ENCODE measurements at regions not wholly inside any gene's neighbourhood (a gene's known extent, or its start where the extent isn't known, plus 50 kb on each side); places are given as distances from the start of the nearest gene placed in this dataset.
A peak's percentile ranks its signal among the peaks of the same experiment; 100 is the strongest.

DNA sequence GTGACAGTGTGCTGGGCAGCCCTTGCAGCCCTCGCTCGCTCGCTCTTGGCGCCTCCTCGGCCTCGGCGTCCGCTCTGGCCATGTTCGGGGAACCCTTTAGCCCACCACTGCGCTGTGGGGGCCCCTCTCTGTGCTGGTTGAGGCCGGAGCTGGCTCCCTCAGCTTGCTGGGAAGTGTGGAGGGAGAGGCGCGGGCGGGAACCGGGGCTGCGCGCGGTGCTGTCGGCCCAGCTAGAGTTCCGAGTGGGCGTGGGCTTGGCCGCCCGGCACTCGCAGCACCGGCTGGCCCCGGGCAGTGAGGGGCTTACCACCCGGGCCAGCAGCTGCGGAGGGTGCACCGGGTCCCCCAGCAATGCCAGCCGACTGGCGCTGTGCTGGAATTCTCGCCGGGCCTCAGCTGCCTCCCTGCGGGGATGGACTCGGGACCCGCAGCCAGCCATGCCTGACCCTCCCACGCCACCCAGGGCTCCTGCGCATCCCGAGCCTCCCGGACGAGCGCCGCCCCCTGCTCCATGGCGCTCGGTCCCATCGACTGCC, 770.1 kb upstream of the GALNTL6 start:
- Mint-ChIP-seq H3K4me1 (no peaks in the 10 kb centered on the region), H3K9me3 (peaks cover 0 to 4% of the 10 kb centered on the region in 2 donors), H3K4me3 (no peak overlapping the region), H3K27ac (no peak overlapping the region), H3K27me3 (no peaks in the 10 kb centered on the region), H3K36me3 (no peaks in the 10 kb centered on the region)
- DNase-seq, result no peak
- ATAC-seq (replicated peaks), result no peak

- Mint-ChIP-seq H3K27me3 (no peaks in the 10 kb centered on the region), H3K27ac (no peak overlapping the region)
Observed at GRCh38 chr4:171035909-171036308, 777.3 kb upstream of the GALNTL6 start.

DNA sequence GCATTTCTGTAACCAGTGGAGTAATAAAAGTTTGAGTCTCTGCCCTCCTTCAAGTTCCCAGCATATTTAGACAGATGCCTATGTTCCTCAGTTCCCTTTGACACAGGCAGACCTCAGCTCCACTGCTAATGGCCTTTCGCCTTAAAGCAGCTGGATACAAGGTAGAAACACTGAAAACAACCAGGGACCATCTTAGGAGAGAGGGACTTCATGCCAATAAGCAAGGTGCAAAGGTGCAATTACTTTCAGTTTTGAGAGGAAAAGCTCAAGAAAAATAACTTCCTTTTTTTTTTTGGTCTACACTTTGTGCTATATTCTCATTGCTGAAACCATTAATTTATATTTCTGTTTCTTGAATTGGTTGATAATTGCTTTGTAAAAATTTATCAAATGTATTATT, 781.9 kb upstream of the GALNTL6 start:
- Mint-ChIP-seq H3K9me3 (peaks cover 2 to 5% of the 10 kb centered on the region in 2 donors), H3K4me3 (no peak overlapping the region), H3K27me3 (no peaks in the 10 kb centered on the region), H3K36me3 (no peaks in the 10 kb centered on the region), H3K27ac (no peak overlapping the region), H3K4me1 (peaks cover 5 to 11% of the 10 kb centered on the region in 2 donors)
- no peak for ATAC-seq (replicated peaks)
- no peak for DNase-seq

More at GRCh38 chr4:171035909-171036308, 777.3 kb upstream of the GALNTL6 start:
- Mint-ChIP-seq H3K4me3 (no peak overlapping the region), H3K9me3 (no peaks in the 10 kb centered on the region), H3K4me1 (peaks cover 5 to 11% of the 10 kb centered on the region in 2 donors), H3K36me3 (no peaks in the 10 kb centered on the region)
- no peak for DNase-seq
- ATAC-seq (replicated peaks), result no peak

DNA sequence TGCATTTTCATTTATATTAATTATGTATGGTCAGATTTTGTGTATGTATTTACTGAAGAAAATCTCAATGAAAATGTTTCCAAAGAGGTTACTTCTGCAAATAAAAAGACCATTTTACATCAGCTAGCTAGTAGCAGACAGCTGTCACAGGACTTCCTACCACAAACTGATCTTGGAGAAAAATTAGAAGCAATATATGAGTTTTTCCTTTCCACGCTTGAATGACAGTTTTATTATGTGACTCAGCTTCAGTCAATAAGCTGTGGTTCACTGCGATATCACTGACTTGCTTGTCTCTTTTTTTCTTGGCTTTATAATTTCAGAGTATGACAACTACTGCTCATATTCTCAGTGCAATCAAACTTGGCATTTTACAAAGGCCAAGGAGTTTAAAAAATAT, 787.4 kb upstream of the GALNTL6 start:
- no peak for DNase-seq
- H3K4me3 Mint-ChIP-seq, result no peak overlapping the region
- ATAC-seq (replicated peaks), result peak in 1 of 2 donors; percentile 39
- no peak overlapping the region for H3K27ac Mint-ChIP-seq
- H3K9me3 Mint-ChIP-seq, result peaks cover 2 to 5% of the 10 kb centered on the region in 2 donors
- peaks cover 0 to 11% of the 10 kb centered on the region in 2 donors for H3K4me1 Mint-ChIP-seq
- no peaks in the 10 kb centered on the region for H3K36me3 Mint-ChIP-seq
- H3K27me3 Mint-ChIP-seq, result no peaks in the 10 kb centered on the region

DNA sequence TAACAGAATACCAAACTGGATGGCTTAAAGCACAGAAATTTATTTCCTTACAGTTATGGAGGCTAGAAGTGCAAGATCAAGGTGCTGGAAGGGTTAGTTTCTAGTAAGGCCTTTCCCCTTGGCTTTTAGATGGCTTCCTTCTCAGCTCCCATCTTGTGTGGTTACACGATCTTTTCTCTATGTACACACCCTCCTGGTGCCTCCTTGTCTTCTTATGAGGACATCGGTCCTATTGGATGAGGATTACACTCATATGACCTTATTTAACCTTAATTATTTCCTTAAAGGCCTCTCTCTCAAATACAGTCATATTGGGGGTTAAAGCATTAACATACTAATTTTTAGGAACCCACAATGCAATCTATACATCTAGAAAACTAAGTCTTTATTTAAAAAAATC, 787.9 kb upstream of the GALNTL6 start:
- peaks cover 1 to 5% of the 10 kb centered on the region in 2 donors for H3K9me3 Mint-ChIP-seq
- ATAC-seq (replicated peaks) (no peak), DNase-seq (no peak)
- no peak overlapping the region for H3K27ac Mint-ChIP-seq
- no peak overlapping the region for H3K4me3 Mint-ChIP-seq
- peaks cover 0 to 11% of the 10 kb centered on the region in 2 donors for H3K4me1 Mint-ChIP-seq
- no peaks in the 10 kb centered on the region for H3K27me3 Mint-ChIP-seq
- H3K36me3 Mint-ChIP-seq, result no peaks in the 10 kb centered on the region

DNA sequence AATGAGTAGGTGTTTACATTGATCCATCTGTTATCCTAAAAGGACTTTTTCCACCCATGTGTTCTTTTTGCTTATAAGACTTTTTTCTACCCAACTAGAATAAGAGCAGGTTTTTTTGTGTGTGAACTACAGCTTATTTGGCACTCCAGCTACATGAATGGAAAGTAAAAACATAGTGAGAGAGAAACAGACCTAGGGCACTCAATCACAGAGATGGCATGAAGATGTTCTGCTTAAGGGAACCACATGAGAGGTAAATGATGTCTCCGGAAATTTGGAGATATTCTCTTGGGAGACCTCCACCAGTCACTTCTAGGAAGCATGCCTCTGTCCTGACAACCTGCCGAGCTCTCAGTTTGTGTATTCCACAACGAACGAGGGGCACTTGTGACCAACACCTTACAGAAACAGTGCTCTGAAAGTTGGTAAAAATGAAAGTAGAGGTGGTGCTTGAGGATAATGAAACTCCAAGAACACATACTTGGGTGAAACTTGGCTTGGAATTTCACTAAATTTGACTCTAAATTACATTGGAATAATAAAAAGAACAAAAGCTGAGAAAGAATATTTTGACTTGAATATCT, 788.4 kb upstream of the GALNTL6 start:
- Mint-ChIP-seq H3K27me3 (no peaks in the 10 kb centered on the region), H3K36me3 (no peaks in the 10 kb centered on the region), H3K4me3 (no peak overlapping the region), H3K27ac (no peak overlapping the region), H3K4me1 (peaks cover 0 to 11% of the 10 kb centered on the region in 2 donors), H3K9me3 (peaks cover 0 to 5% of the 10 kb centered on the region in 2 donors)
- DNase-seq, result no peak
- no peak for ATAC-seq (replicated peaks)

- ATAC-seq (replicated peaks) (no peak), DNase-seq (no peak)
- Mint-ChIP-seq H3K9me3 (no peaks in the 10 kb centered on the region), H3K27ac (no peak overlapping the region), H3K36me3 (no peaks in the 10 kb centered on the region), H3K27me3 (no peaks in the 10 kb centered on the region), H3K4me1 (peaks cover 0 to 11% of the 10 kb centered on the region in 2 donors), H3K4me3 (no peak overlapping the region)
Observed at GRCh38 chr4:171022824-171023230, 790.4 kb upstream of the GALNTL6 start.

DNA sequence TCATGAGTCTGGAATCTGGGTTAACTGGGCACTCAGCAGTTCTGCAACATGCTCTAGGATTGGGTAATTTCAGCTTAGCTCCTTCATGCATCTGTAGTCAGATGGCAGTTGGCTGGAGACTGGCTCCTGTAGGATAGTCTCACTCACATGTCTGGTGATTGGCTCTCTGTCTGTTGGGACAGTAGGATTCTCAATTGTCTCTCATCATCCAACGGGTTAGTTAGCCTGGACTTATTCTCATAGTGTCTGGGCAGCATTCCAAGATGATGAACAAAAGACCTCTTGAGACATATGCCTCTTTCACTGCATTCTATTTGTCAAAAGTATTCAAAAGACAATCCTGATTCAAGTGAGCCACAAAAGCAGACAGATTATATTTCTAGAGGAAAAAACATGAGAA, 795.6 kb upstream of the GALNTL6 start:
- no peak overlapping the region for H3K27ac Mint-ChIP-seq
- no peaks in the 10 kb centered on the region for H3K9me3 Mint-ChIP-seq
- no peak for DNase-seq
- H3K4me1 Mint-ChIP-seq, result no peaks in the 10 kb centered on the region
- H3K36me3 Mint-ChIP-seq, result no peaks in the 10 kb centered on the region
- H3K27me3 Mint-ChIP-seq, result no peaks in the 10 kb centered on the region
- no peak for ATAC-seq (replicated peaks)
- H3K4me3 Mint-ChIP-seq, result no peak overlapping the region

DNA sequence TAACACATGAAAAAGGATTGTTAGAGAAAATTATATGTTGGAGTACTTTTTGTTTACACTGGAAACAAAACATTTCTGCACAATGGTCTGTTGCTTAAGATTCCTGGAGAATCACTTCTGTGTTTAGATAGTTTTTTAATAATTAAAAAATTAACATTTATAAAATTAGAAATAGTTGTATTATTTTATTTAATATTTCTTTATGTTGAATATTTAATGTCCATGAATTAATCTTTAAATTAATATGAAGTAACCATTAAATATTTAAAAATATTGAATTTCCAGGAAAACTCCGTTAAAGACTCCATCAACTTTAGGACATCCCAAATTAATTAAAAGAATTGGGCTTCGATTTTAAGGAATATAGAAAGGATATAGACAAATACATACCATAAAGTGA, 797.1 kb upstream of the GALNTL6 start:
- Mint-ChIP-seq H3K27ac (no peak overlapping the region), H3K36me3 (no peaks in the 10 kb centered on the region), H3K9me3 (peaks cover 0 to under 1% of the 10 kb centered on the region in 2 donors), H3K27me3 (no peaks in the 10 kb centered on the region), H3K4me3 (no peak overlapping the region), H3K4me1 (no peaks in the 10 kb centered on the region)
- ATAC-seq (replicated peaks) (no peak), DNase-seq (no peak)

GRCh38 chr4:171015441-171015840, 797.8 kb upstream of the GALNTL6 start:
- DNase-seq (no peak), ATAC-seq (replicated peaks) (no peak)
- Mint-ChIP-seq H3K4me3 (no peak overlapping the region), H3K27ac (no peak overlapping the region), H3K4me1 (no peaks in the 10 kb centered on the region), H3K27me3 (no peaks in the 10 kb centered on the region), H3K9me3 (peaks cover 0 to 4% of the 10 kb centered on the region in 2 donors), H3K36me3 (no peaks in the 10 kb centered on the region)

DNA sequence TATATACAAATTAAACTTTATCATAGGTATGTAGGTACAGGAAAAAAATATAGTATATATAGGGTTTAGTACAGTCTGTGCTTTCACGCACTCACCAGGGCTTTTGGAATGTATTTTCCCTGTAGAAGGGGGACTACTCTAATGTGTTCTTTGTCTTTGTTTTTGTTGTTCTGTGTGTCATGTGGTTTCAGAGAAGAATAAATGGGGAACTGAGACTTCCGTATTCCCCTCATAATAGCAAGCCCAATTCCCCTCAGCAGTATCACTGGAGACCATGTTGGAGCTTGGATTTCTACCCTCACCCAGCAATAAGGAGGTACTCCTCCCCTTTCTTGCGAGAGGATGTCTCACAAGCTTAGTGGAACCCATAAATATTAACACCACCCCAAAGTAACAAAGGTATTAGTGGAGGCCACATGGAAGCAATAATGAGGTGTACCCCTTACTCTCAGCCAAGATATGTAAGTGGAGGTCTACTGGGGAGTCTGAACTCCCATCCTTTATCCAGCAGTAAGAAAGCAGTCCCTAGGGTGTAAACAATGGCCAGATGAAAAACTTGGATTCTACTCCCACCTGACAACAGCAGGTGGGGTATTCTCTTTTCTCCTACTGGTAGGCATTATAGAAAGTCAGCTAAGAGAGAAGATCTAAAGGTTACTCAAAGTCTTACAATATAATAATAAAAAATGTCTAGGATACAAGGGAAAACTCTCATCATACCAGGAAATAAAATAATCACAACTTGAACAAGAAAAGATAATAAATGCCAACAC, 805.4 kb upstream of the GALNTL6 start:
- DNase-seq (no peak), ATAC-seq (replicated peaks) (no peak)
- Mint-ChIP-seq H3K4me3 (no peak overlapping the region), H3K27me3 (no peaks in the 10 kb centered on the region), H3K27ac (no peak overlapping the region), H3K4me1 (peaks cover 0 to 3% of the 10 kb centered on the region in 2 donors), H3K36me3 (no peaks in the 10 kb centered on the region), H3K9me3 (peaks cover 3 to 4% of the 10 kb centered on the region in 2 donors)

DNA sequence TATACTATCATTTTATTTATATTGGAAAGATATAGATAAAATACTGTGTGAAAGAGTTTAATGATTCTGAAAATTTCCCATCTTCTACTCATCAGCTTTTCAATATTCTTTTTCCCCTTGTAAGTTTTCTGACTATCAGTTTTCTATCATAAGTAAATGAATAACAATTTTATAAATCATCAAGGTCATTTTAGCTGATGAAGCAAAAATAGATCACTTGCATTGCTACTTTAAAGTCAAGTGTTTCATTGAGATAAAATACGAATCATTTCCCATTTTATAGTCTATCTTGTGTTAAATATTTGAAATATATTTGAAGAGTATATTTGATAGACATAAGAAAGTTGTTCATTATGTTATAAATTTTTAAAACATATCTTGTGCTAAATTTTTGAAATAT, 811.0 kb upstream of the GALNTL6 start:
- ATAC-seq (replicated peaks) (no peak), DNase-seq (no peak)
- Mint-ChIP-seq H3K27ac (no peak overlapping the region), H3K36me3 (no peaks in the 10 kb centered on the region), H3K9me3 (peaks cover 0 to 3% of the 10 kb centered on the region in 2 donors), H3K27me3 (no peaks in the 10 kb centered on the region), H3K4me1 (no peaks in the 10 kb centered on the region), H3K4me3 (no peak overlapping the region)

DNA sequence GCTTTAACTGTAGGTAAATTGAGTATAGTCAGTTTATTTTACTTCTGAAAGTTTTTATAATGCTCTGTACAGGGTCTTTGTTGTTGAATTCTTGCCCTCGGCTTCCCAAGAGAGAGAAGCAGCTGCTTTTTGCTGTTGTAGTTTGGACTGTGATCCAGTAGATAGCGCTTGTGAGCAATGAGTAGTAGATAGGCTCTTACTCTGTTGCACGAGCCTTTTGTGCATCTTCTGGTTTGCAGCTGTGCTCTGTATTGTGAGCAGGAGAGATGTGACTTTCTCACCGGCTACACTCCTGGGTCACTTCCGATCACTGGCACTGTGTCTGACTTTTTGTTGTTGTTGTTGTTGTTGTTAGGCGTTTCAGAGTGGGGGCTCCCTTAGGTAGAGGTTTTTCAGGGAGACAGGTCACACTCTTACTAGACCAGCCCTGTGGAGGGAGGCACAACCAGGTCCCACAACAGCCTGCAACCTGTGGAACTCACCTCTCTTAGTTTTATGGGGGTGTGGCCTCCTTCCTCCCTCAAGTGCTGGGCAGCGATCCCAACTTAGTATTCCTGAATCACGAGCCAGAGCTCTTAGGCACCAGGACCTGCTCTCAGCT, 822.1 kb upstream of the GALNTL6 start:
- DNase-seq, result peak; percentile 10
- Mint-ChIP-seq H3K27me3 (no peaks in the 10 kb centered on the region), H3K27ac (no peak overlapping the region), H3K4me1 (no peaks in the 10 kb centered on the region), H3K4me3 (no peak overlapping the region), H3K9me3 (no peaks in the 10 kb centered on the region), H3K36me3 (no peaks in the 10 kb centered on the region)
- peak; percentile 77 to 83 for ATAC-seq (replicated peaks)

DNA sequence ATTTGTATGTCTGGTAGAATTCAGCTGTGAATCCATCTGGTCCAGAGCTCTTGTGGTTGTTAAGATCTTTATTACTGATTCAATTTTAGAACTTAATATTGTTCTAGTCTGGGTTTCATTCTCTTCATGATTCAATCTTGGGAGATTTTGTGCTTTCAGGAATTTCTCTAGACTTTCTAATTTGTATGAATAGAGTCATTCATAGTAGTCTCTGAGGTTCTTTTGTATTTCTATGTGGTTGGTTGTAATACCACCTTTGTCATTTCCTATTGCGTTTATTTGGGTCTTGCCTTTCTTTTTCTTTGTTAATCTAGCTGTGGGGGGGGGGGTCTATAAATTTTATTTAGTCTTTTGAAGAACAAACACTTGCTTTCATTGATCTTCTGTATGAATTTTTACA, 824.8 kb upstream of the GALNTL6 start:
- H3K4me3 Mint-ChIP-seq, result no peak overlapping the region
- no peak for ATAC-seq (replicated peaks)
- no peaks in the 10 kb centered on the region for H3K36me3 Mint-ChIP-seq
- H3K27ac Mint-ChIP-seq, result no peak overlapping the region
- H3K4me1 Mint-ChIP-seq, result no peaks in the 10 kb centered on the region
- no peak for DNase-seq
- no peaks in the 10 kb centered on the region for H3K9me3 Mint-ChIP-seq
- no peaks in the 10 kb centered on the region for H3K27me3 Mint-ChIP-seq

DNA sequence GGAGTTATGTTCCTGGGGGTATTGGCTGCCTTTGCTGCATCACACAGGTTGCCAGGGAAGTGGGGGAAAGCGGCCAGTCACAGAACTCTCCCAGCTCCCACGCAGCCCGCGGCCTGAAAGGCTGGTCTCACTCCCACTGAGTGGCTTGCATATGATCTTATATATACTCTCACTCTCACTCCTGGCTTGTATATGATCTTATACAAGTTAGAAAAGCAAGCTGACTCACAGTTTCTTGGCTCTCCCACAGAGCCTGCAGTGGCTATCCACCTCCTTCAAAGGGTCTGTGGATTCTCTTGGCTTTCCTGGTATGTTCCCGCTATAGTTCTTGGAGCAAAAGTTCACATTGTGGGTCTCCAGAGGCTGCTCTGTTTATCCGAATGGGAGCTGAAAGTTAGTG, 833.5 kb upstream of the GALNTL6 start:
- Mint-ChIP-seq H3K27me3 (no peaks in the 10 kb centered on the region), H3K27ac (no peak overlapping the region), H3K4me3 (no peak overlapping the region), H3K36me3 (no peaks in the 10 kb centered on the region), H3K9me3 (no peaks in the 10 kb centered on the region), H3K4me1 (no peaks in the 10 kb centered on the region)
- DNase-seq (no peak), ATAC-seq (replicated peaks) (no peak)

Data from stimulated activated naive B cell treated with anti-CD40 and anti-IgM and Interleukin-4, amounts not matched to agents 10 μg/mL and 1 μg/mL and 100 μg/mL, for 72 hours (primary cell).